Thymus (tissue), 11 donors: ENCODE measurements at regions not wholly inside any gene's neighbourhood (a gene's known extent, or its start where the extent isn't known, plus 50 kb on each side); places are given as distances from the start of the nearest gene placed in this dataset.

Experiments
- DNase-seq, 9 donors: peaks; one replicate each; pipeline ENCODE4 v3.0.0-alpha.2; 2013; ENCODE audit warnings: low spot score in 9 of 9, low read depth in 6 of 9, missing footprints in 1 of 9
- H3K27ac ChIP-seq, 2 donors: one replicate each; pipeline ENCODE4 v1.5.1; 2013; ENCODE audit warnings: control low read depth in 1 of 2, low read depth in 1 of 2, low read length in 1 of 2, mild to moderate bottlenecking in 1 of 2, moderate library complexity in 1 of 2
- H3K27me3 ChIP-seq, 2 donors: one replicate each; pipeline ENCODE4 v1.5.1; 2013; ENCODE audit warnings: low read length in 1 of 2; ENCODE audit not compliant: control insufficient read depth in 2 of 2, insufficient read depth in 1 of 2
- H3K36me3 ChIP-seq, 2 donors: one replicate each; pipeline ENCODE4 v1.5.1; 2013; ENCODE audit warnings: low read length in 1 of 2, mild to moderate bottlenecking in 1 of 2, moderate library complexity in 1 of 2; ENCODE audit not compliant: control insufficient read depth in 2 of 2, insufficient read depth in 2 of 2
- H3K4me1 ChIP-seq, 2 donors: one replicate each; pipeline ENCODE4 v1.5.1; 2013; ENCODE audit warnings: low read length in 2 of 2; ENCODE audit not compliant: control insufficient read depth in 2 of 2, insufficient read depth in 2 of 2
- H3K4me3 ChIP-seq, 2 donors: one replicate each; pipeline ENCODE4 v1.5.1; 2013; ENCODE audit warnings: low read length in 2 of 2, control low read depth in 1 of 2, mild to moderate bottlenecking in 1 of 2
- H3K9me3 ChIP-seq, 2 donors: one replicate each; pipeline ENCODE4 v1.5.1; 2013; ENCODE audit warnings: low read length in 1 of 2, mild to moderate bottlenecking in 1 of 2; ENCODE audit not compliant: control insufficient read depth in 2 of 2, insufficient read depth in 1 of 2
- WGBS: extraction: QIAGEN DNeasy Blood & Tissue Kit; methylation state at CpG from one replicate; pipeline ENCODE4 v1.1.7; 2013; 5-methylcytosine and 5-hydroxymethylcytosine counted together
- donor health status: healthy.

- no peak for DNase-seq
- H3K4me1 ChIP-seq, result no peaks in the 10 kb centered on the region
- no peaks in the 10 kb centered on the region for H3K36me3 ChIP-seq
- H3K4me3 ChIP-seq, result no peak overlapping the region
- no peak overlapping the region for H3K27ac ChIP-seq
- no peaks in the 10 kb centered on the region for H3K27me3 ChIP-seq
- peaks cover 0 to 3% of the 10 kb centered on the region in 2 donors for H3K9me3 ChIP-seq
- 54% methylated on average over 1 of the region's 1 CpG for WGBS
Observed at GRCh38 chr2:175648577-175649063, 353.4 kb downstream of the LNPK start.

GRCh38 chr2:175647058-175647457 is 355.0 kb downstream of the LNPK start:
- H3K27ac ChIP-seq, result no peak overlapping the region
- H3K4me1 ChIP-seq, result no peaks in the 10 kb centered on the region
- no peaks in the 10 kb centered on the region for H3K27me3 ChIP-seq
- peaks cover 0 to 3% of the 10 kb centered on the region in 2 donors for H3K9me3 ChIP-seq
- 97% methylated on average over 2 of the region's 2 CpGs for WGBS
- no peak for DNase-seq
- H3K4me3 ChIP-seq, result no peak overlapping the region
- H3K36me3 ChIP-seq, result no peaks in the 10 kb centered on the region

- Histone ChIP-seq H3K27me3 (no peaks in the 10 kb centered on the region), H3K27ac (no peak overlapping the region), H3K9me3 (no peaks in the 10 kb centered on the region), H3K4me1 (no peaks in the 10 kb centered on the region), H3K36me3 (no peaks in the 10 kb centered on the region), H3K4me3 (no peak overlapping the region)
- DNase-seq, result no peak
- WGBS, result 95% methylated on average over 2 of the region's 2 CpGs
Observed at GRCh38 chr2:175640655-175641054, 361.4 kb downstream of the LNPK start.

GRCh38 chr2:175633227-175633626 is 368.8 kb downstream of the LNPK start:
- Histone ChIP-seq H3K4me1 (no peaks in the 10 kb centered on the region), H3K36me3 (no peaks in the 10 kb centered on the region), H3K27ac (no peak overlapping the region), H3K27me3 (no peaks in the 10 kb centered on the region), H3K4me3 (no peak overlapping the region), H3K9me3 (no peaks in the 10 kb centered on the region)
- DNase-seq, result no peak
- WGBS, result 68% methylated on average over 2 of the region's 2 CpGs

- Histone ChIP-seq H3K36me3 (no peaks in the 10 kb centered on the region), H3K4me1 (no peaks in the 10 kb centered on the region), H3K4me3 (no peak overlapping the region), H3K27ac (no peak overlapping the region), H3K27me3 (no peaks in the 10 kb centered on the region), H3K9me3 (no peaks in the 10 kb centered on the region)
- DNase-seq, result no peak
Observed at GRCh38 chr2:175631245-175631623, 370.8 kb downstream of the LNPK start.

GRCh38 chr2:175630280-175631244 is 371.5 kb downstream of the LNPK start:
- Histone ChIP-seq H3K9me3 (no peaks in the 10 kb centered on the region), H3K4me3 (no peak overlapping the region), H3K36me3 (no peaks in the 10 kb centered on the region), H3K27ac (no peak overlapping the region), H3K27me3 (no peaks in the 10 kb centered on the region), H3K4me1 (no peaks in the 10 kb centered on the region)
- DNase-seq, result no peak
- WGBS, result 63% methylated on average over 15 of the region's 15 CpGs

- H3K36me3 ChIP-seq, result no peaks in the 10 kb centered on the region
- H3K9me3 ChIP-seq, result no peaks in the 10 kb centered on the region
- H3K4me1 ChIP-seq, result no peaks in the 10 kb centered on the region
- no peak overlapping the region for H3K4me3 ChIP-seq
- no peak for DNase-seq
- H3K27ac ChIP-seq, result no peak overlapping the region
- no peaks in the 10 kb centered on the region for H3K27me3 ChIP-seq
Observed at GRCh38 chr2:175628243-175628642, 373.8 kb downstream of the LNPK start.

- no peaks in the 10 kb centered on the region for H3K36me3 ChIP-seq
- no peak for DNase-seq
- no peaks in the 10 kb centered on the region for H3K27me3 ChIP-seq
- no peaks in the 10 kb centered on the region for H3K9me3 ChIP-seq
- no peaks in the 10 kb centered on the region for H3K4me1 ChIP-seq
- H3K27ac ChIP-seq, result no peak overlapping the region
- no peak overlapping the region for H3K4me3 ChIP-seq
Observed at GRCh38 chr2:175627405-175627804, 374.7 kb downstream of the LNPK start.

GRCh38 chr2:175626796-175627195 is 375.3 kb downstream of the LNPK start:
- no peak for DNase-seq
- 89% methylated on average over 4 of the region's 4 CpGs for WGBS
- H3K36me3 ChIP-seq, result no peaks in the 10 kb centered on the region

More at GRCh38 chr2:175626796-175627195, 375.3 kb downstream of the LNPK start:
- Histone ChIP-seq H3K4me1 (no peaks in the 10 kb centered on the region), H3K9me3 (no peaks in the 10 kb centered on the region), H3K4me3 (no peak overlapping the region), H3K27ac (no peak overlapping the region), H3K27me3 (no peaks in the 10 kb centered on the region)
